ENCODE measurements at regions not wholly inside any gene's neighbourhood (a gene's known extent, or its start where the extent isn't known, plus 50 kb on each side); places are given as distances from the start of the nearest gene placed in this dataset.
A peak's percentile ranks its signal among the peaks of the same experiment; 100 is the strongest.

- DNase-seq: no peak
Observed at GRCh38 chr2:46829231-46829995, 86.2 kb downstream of the MCFD2 start.

- DNase-seq: no peak
Observed at GRCh38 chr2:46828491-46829230, 86.9 kb downstream of the MCFD2 start.

- DNase-seq: no peak
Observed at GRCh38 chr2:46828135-46828438, 87.5 kb downstream of the MCFD2 start.

- no peak for DNase-seq
Observed at GRCh38 chr2:46827274-46828134, 88.1 kb downstream of the MCFD2 start.

- no peak for DNase-seq
Observed at GRCh38 chr2:46826569-46827245, 88.9 kb downstream of the MCFD2 start.

- no peak for DNase-seq
Observed at GRCh38 chr2:46825939-46826568, 89.6 kb downstream of the MCFD2 start.

- DNase-seq: no peak
Observed at GRCh38 chr2:46825231-46825938, 90.2 kb downstream of the MCFD2 start.

- DNase-seq: no peak
Observed at GRCh38 chr2:46824611-46825010, 91.0 kb downstream of the MCFD2 start.

- no peak for DNase-seq
Observed at GRCh38 chr2:46821600-46821999, 94.0 kb downstream of the MCFD2 start.

- no peak for DNase-seq
Observed at GRCh38 chr2:46818819-46819218, 96.8 kb downstream of the MCFD2 start.

- no peak for DNase-seq
Observed at GRCh38 chr2:46818141-46818621, 97.4 kb downstream of the MCFD2 start.

GRCh38 chr2:46816846-46817726 is 98.5 kb downstream of the MCFD2 start:
- no peak for DNase-seq

- no peak for DNase-seq
Observed at GRCh38 chr2:46816151-46816845, 99.3 kb downstream of the MCFD2 start.

GRCh38 chr2:46815121-46815802 is 100.3 kb downstream of the MCFD2 start:
- DNase-seq: no peak

GRCh38 chr2:46814160-46814961 is 101.2 kb downstream of the MCFD2 start:
- peak in 1 of 2 experiments; percentile 58 for DNase-seq

GRCh38 chr2:46813680-46814079 is 101.9 kb downstream of the MCFD2 start:
- DNase-seq: no peak

- peak; percentile 86 to 95 for DNase-seq
Observed at GRCh38 chr2:46813020-46813415, 102.6 kb downstream of the MCFD2 start.
